ENCODE measurements at regions not wholly inside any gene's neighbourhood (a gene's known extent, or its start where the extent isn't known, plus 50 kb on each side); places are given as distances from the start of the nearest gene placed in this dataset.
"Not testable (repeated sequence)": the region's sequence is repeated elsewhere in the genome, so short reads cannot be mapped to it uniquely, and the experiment has no call there.

DNA sequence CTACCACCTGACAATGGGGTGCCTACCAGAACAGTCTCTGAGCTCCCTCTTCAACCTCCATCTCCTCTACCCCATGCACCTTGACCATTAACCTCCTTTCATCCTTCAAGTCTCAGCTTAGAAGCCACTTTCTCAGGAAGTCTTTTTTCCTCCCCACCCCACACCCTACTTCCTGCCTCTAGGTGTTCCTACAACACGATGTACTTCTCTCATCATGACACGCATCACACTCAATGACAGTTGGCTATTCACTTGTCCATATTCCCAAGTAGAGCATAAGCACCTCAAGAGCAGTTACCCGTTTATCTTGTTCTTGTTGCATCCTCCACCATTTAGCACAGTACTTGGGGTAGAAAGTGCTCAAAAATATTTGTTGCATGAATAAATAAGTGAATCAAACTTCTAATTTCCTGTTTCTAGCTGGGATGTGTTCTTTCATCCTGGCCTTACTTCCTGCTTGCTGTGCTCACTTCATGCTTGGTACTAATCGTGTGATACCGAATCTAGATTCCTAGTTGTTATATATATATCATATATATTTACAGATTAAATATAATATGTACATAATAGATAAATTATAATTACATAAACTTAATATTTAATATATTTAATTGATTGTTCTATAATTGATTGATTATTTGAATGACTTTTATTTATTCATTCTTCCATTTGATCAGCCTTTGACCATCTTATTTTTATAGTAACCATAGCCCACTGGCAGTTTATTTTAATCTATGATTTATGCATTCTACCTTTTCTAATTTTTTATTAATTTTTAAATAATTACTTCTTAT lies 177.5 kb upstream of the TMEM45B start:
- no peak for DNase-seq

DNA sequence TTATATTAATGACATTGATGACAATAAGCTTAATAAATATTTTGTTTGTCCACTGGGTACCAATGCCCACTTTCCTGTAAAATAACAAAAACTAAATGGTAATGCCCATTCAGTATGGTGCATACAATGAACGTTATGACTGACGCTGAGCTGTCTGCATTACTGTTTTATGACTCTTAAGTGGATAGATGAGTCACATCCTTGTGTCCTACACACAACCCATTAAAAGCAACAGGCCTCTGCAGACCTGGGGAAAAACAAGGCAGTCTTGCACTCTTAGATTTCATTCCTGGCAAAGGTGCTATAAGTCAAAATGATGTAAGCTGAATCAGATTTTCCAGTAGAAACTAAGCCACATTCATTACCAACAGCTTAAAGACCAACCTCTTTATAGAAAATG lies 176.3 kb upstream of the TMEM45B start:
- no peak for DNase-seq

DNA sequence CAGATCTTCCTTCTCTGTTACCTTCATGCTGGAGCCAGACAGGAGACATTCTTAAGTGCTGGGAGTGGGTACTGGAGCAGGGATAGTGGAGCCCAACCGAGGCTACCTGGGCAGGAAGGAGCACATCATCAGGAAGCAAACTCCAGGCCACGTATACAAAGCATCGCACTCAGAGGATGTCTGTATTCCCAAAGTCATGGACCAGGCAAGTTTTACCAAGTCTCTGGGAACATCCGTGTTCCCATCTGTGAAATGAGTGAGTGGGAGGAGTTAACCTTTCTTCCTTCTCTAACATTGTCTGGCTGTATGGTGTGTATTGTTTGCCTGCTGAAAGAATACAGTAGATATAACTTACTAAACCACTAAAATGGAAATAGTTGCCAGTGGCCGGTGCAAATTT lies 175.0 kb upstream of the TMEM45B start:
- no peak for DNase-seq

DNA sequence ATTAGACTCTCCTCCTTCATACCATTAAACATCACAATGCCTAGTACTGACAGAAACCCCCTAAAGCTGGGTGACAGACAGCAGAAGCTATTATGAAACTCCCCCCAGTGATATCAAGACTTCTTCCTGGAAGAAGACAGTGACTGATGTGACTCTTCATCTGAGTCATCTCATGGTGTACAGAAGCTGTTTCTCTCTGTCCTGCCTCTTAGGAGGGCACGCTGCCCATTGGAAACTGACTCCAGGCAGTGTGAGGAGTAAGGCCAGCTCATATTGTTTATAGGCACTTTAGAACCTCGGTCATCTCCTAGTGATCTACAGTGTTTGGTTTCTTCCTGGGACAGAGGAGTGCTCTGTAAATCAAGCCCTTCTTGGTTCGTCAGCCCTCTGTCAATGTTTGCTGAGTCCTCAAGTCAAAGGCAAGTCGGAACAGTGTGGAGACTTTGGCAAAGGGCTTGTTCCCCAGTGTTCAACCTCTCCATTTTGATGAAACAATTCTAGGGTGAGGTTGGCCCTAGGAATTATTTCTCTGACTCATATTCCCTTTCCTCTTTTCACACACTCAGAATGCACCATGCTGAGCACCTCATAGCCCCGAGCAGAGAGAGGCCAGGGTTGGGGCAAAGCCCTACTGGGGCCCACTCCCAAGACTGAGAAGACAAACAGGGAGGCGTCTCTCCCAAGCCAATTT lies 172.5 kb upstream of the TMEM45B start:
- no peak for DNase-seq

DNA sequence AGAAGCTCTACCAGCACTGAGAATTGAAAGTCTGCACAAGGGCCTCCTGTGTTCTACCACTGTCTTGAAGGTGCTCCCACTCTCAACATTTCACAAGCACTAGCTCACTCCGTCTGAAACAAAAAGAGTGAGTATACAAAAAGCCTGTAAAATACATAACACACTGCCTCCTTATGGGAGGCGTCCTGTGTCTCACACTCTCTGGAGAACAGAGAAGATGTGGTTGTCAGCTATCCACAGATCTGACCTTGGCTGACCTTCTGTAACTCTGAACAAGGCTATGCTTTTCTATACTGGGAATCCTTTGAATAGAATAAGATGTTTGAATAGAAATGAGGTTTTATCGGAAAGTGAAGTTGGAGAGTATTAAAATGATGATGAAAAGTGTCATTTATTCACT lies 171.3 kb upstream of the TMEM45B start:
- no peak for DNase-seq

DNA sequence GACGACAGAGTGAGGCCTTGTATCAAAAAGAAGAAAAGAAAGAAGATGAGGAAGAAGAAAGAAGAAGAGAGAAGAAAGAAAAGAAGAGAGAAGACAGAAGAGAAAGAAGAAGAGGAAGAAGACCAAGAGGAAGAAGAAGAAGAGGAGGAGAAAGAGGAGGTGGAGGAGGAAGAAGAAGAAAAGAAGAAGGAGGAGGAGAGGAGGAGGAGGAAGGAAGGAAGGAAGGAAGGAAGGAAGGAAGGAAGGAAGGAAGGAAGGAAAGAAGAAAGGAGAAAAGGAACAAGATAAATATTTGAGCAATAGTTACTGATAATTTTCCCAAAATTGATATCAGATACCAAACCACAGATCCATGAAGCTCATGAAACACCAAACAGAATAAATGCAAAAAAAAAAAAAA lies 169.7 kb upstream of the TMEM45B start:
- DNase-seq: no peak

DNA sequence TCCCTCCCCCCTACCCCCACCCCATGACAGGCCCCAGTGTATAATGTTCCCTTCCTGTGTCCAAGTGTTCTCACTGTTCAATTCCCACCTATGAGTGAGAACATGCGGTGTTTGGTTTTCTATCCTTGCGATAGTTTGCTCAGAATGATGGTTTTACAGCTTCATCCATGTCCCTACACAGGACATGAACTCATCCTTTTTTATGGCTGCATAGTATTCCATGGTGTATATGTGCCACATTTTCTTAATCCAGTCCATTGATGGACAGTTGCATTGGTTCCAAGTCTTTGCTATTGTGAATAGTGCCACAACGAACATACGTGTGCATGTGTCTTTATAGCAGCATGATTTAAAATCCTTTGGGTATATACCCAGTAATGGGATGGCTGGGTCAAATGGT lies 165.6 kb upstream of the TMEM45B start:
- DNase-seq: not testable (repeated sequence)

DNA sequence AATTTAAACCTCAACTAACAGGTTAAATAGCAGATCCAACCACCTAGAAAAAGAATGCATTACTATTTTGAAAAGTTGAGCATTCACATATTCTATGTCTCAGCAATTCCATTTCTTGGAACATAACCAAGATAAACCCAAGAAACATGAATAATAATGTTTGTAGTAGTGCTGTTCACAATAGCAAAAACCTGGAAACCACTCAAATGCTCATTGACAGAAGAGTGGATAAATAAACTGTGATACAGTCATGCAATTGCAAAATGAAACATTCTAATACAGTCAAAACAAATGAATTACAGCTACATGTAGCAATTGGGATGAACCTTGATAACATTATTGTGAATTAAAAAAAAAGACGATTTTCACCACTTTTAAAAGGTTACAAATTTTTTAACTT lies 162.8 kb upstream of the TMEM45B start:
- no peak for DNase-seq

DNA sequence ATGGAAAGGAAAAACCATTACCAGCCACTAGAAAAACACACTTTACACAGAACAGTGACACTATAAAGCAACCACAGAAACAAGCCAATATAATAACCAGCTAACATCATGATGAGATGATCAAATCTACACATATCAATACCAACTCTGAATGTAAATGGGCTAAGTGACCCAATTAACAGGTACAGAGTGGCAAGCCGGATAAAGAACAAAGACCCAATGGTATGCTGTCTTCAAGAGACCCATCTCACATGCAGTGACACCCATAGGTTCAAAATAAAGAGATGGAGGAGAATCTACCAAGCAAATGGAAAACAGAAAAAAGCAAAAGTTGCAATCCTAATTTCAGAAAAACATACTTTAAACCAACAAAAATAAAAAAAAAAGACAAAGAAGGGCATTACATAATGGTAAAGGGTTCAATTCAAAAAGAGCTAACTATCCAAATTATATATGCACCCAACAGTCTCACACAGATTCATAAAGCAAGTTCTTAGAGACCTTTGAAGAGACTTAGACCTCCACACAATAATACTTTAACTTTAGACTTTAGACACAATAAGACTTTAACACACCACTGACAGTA lies 160.3 kb upstream of the TMEM45B start:
- no peak for DNase-seq

DNA sequence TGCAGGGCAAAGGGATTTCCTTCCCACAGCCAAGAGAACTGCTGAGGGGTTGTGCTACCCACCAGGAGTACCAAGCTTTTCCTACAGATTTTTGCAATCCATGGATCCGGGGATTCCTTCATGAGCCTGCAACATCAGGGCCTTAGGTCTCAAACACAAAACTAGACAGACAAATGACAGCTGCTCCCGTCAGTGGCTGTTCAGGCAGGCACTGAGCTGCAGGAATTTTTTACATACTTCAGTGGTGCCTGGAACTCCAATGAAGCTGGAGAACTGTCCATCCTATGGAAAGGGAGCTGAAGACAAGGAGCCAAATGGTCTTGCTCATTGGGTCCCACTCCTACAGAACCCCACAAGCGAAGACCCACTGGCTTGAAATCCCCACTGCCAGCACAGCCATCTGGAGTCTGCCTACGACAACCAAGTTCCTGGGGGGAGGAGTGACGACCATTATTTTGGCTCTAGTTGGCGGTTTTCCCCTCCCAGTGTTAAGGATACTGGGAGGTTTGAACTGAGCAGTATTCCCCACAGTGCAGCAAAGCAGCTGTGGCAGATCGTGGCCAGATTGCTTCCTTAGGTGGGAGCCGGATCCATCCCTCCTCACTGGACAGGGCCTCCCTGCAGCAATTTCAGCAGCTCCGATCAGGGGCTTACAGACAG lies 157.7 kb upstream of the TMEM45B start:
- peak; percentile 22 for DNase-seq

DNA sequence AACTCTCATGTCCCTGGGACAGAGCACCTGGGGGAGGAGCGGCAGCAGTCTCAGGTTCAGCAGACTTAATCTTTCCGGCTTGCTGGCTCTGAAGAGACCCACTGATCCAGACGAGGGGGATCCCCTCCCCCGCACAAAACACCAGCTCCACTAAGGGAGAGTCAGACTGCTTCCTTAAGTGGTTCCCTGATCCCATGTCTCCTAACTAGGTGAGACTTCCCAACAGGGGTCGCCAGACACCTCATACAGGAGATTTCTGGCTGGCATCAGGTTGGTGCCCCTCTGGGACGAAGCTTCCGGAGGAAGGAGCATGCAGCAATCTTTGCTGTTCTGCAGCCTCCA lies 157.2 kb upstream of the TMEM45B start:
- DNase-seq: no peak

DNA sequence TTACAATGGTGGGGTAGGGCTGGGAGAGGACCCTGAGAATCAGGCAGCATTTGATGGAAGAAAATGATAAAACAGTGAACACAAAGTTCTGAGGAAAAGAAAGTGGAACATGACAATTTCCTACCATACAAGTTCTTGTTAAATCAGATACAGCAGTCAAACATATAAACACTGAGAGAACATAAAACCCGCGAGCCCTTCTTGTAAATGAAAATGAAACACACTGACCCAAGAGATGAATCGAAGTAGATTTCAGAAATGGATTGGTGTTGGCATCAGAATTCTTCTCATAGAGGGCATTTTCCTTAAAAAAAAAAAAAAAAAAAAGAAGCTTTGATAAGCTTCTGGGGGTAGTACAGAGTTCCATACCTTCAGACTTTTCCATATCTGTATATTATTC lies 134.7 kb upstream of the TMEM45B start:
- DNase-seq: no peak

DNA sequence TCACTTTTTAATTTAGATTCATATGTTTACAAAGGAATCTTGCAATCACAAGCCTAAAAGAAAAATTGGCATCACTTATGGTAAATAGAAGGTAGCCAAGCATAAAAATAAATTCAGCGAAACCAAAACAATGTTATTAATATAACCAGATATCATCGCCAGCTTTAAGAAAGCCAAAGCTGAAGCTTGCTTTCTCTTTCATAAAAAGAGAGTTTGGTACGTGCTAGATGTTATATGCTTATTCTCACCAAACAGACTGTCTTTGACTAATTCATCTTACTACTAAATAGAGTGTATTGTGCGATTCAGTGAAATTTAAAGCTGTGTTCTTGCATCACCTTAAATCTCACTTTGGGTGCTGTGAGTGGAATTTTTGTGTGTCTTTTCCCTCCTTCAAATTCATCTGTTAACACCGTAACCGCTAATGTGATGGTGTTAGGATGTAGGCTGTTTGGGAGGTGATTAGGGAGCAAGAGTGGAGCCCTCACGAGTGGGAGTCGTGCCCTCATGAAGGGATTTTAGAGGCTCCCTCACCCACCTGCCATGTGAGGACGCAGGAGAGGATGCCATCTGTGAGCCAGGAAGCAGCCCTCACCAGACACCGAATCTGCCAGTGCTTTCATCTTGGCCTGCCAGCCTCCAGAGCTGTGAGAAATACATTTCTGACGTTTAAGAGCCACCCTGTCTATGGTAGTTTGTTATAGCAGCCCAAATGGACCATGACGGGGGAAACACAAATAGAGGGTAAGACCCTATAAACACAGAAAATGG lies 134.1 kb upstream of the TMEM45B start:
- no peak for DNase-seq

DNA sequence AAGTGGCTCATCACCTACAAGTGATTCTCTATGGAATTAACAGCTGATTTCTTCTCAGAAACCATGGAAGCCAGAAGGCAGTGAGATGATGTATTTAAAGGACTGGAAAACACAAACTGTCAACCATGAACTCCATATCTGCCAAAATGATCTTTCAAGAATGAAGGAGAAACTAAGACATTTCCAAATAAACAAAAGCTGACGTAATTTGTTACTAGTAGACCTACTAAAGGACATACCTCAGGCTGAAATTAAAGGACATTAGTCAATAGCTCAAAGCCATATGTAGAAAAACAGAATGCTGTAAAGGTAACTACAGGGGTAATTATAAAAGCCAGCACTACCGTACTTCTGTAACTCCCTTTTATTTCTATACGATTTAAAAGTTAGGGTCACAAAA lies 129.4 kb upstream of the TMEM45B start:
- no peak for DNase-seq

DNA sequence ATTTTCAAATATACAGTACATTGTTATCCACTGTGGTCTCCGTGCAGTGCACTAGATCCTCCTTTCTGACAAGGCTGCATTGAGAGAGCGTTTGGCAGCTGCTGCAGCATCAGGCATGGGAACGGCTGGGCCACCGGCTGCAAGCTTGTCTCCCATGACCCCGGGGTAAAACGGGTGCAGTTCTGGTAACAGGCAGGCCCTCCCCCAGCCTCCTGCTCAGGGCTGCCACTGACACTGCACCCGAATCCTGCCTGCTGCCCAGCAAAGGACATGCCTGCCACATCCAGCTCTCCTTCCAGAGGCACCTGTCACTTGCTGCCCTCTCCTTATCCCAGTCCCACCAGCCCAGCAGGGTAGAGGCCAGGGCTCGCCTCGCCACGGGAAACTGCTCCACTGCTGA lies 124.5 kb upstream of the TMEM45B start:
- no peak for DNase-seq

DNA sequence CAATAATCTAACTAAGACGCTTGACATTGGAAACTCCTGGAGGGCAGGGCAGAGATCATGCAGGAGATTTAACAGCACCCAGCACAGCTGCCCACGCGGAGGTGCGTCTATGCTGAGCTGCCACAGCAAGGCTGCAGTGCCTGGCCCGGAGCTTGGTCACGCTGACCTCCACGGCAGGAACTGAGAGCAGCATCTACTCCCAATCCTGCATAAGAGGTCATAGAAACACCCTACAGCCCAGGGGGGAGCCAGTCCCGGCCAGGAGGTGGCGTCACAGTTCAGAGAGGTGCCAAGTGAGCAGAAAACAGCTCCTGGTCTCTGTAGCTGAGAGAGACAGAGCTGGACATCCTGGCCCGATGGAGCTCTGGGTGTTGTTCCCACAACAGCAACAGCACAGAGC lies 121.1 kb upstream of the TMEM45B start:
- no peak for DNase-seq

DNA sequence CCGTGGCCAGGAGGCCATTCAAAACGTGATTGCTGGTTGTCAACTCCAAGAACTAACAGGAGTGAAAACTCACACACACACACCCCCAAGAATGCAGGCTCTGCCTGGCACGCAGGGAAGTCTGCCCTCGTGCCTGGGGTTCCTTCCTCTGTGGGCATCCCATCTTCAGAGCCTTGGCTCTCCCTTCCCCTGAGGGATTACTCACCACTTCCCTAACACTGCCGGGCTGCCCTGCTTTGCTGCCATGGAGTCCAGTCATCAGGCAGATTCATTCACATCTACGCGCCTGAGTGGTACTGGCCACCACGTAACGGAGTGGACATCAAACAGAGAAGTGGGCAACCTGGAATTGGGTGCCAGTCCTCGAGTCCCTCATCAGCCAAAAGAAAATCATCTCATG lies 120.7 kb upstream of the TMEM45B start:
- DNase-seq: no peak

DNA sequence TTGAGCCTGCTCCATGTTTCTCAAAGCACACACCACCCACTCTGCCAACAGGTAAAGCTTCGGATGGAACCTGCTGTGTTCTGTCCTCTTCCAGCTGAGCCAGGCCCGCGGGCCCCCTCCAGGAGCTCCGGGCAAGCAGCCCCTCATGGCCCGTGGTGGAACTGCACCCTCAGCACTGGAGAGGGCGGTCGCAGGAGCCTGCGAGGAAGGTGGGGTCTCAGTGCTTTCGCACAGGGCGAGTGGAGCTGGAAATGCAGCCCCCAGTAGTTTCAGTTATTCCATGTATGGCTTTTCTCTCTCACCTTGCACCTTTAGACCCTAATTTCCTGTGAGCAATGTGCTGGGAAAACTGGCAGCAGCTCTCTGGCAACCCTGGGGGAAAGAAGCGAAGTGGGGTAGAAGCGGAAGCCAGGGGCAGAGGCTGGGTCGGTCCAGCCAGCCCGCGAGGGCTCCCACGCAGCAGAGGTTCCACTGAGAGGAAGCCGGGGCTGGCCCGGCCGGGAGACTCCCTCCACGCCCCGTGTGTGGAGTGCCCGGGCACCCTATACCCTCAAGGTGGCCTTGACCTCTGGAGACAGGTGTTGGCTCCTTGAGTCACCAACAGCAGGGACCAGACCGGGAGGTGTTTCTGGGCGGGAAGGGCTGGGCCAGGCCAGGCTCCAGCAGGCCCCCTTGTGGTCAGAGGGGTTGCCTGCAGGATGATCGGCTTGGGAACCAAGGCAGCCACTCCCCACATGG lies 119.9 kb upstream of the TMEM45B start:
- peak; percentile 75 for DNase-seq

DNA sequence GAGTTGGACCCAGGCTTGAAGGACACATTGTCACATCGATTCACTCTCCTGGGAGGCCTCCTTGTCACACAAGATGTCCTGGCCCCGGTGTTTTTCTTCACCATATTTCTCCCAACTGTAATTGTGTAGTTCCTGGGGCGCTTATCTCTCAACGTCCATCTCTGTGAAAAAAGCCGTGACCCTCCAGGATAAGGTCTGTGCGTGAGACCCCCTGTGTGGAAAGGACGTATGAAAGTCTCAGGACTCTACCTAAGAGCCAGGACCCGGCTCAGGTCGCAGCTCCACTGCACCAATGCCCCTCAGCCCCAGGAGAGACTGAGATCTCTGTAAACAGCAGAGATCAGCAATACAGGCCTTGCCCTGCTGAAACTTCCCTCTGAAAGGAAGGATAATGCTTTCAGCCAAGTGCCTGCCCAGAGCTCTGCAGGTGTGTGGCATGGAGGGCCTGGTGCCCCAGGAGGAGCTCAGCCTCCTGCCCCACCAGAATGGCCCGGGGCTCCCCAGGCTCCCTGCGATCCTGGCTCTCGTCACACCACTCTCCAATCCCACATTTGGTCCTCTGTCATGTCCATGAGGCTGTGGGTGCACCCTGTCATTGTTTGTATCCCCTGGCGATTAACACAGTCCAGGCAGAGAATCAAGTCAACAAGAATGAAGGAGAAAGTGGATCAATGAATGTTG lies 119.2 kb upstream of the TMEM45B start:
- DNase-seq: no peak

DNA sequence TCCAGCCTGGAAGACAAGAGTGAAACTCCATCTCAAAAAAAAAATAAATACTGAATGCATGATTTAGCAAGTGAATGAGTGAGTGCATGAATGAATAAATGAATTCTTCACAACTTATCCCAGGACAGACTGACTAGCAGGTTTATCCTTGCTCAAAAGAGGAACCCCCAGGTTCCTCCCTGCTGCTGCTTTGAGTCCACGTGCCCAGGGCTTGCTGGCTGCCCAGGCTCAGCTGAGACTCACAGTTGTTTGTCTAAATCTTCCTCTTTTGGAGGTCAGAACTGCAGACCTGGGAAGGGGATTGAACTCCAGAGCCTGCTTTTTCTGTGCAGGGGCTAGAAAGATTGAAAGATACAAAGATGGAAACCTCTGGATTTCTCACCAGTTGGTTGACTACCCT lies 117.4 kb upstream of the TMEM45B start:
- DNase-seq: no peak

DNA sequence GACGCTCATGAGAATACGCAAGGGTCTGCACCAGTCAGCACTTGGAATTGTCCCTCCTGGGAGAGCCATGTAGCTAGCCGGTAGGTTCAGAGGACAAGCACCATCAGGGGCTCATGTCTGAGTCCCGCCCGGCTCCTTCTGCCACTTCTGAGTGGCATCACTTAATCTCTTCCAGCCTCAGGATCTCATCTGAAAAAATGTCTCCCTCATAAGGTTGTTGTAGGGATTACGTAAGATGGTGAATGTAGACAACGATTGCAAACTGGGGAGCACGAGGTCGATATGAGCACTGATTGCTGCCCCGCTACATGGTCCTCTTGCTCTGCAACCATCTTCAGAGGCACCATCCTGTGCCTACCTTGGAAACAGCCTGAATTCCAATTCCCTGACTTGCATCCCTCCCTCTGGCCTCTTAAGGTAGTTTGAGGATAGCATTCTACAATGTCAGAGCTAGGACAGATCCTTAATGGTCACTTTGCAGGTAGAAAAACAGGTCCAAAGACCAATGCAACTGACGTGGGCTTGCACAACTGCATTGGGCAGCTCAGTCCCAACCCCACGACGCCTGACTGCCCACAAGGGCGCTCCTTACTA lies 115.8 kb upstream of the TMEM45B start:
- DNase-seq: no peak

Measured in femur (tissue), 1 donor.